ENCODE measurements at regions not wholly inside any gene's neighbourhood (a gene's known extent, or its start where the extent isn't known, plus 50 kb on each side); places are given as distances from the start of the nearest gene placed in this dataset.
A peak's percentile ranks its signal among the peaks of the same experiment; 100 is the strongest.

- TF ChIP-seq NR2F1 (CRISPR knock-in tag; IDR thresholded peaks at IDR 0.05) (peak; percentile 90 to 98), TCF7 (IDR thresholded peaks at IDR 0.05; ENCODE audit: low read depth) (peak; percentile 86), TARDBP (CRISPR knock-in tag; IDR thresholded peaks at IDR 0.05) (peak; percentile 89; the same call in 1 of the 2 replicates), KDM4B (CRISPR knock-in tag; IDR thresholded peaks at IDR 0.05) (peak; percentile 95), ZNF572 (CRISPR knock-in tag; IDR thresholded peaks at IDR 0.05) (no peak), KDM2A (CRISPR knock-in tag; IDR thresholded peaks at IDR 0.05; ENCODE audit: borderline replicate concordance, low read depth) (no peak; the same call in 1 of the 2 replicates), E2F1 (CRISPR knock-in tag; IDR thresholded peaks at IDR 0.05) (0 out of 2 replicates have a peak, but pooled peaks have one; percentile 30), PHF8 (CRISPR knock-in tag; IDR thresholded peaks at IDR 0.05) (peak; percentile 34; the same call in 1 of the 2 replicates), HOMEZ (CRISPR knock-in tag; IDR thresholded peaks at IDR 0.05; ENCODE audit: low read depth) (peak; percentile 86; the same call in 1 of the 2 replicates), NFAT5 (CRISPR knock-in tag; IDR thresholded peaks at IDR 0.05) (no peak), ATAD3A (CRISPR knock-in tag; IDR thresholded peaks at IDR 0.05) (peak; percentile 49; the same call in 1 of the 2 replicates), KAT8 (CRISPR knock-in tag; IDR thresholded peaks at IDR 0.05) (peak; percentile 67; the same call in 1 of the 2 replicates), RAD21 (CRISPR knock-in tag; IDR thresholded peaks at IDR 0.05) (no peak), TAF15 (IDR thresholded peaks at IDR 0.05; ENCODE audit: low read depth, low read length, poor library complexity, severe bottlenecking) (no peak), PITX1 (CRISPR knock-in tag; IDR thresholded peaks at IDR 0.05) (peak; percentile 95), ZNF790 (CRISPR knock-in tag; IDR thresholded peaks at IDR 0.05; ENCODE audit: borderline replicate concordance) (no peak), ZNF33B (CRISPR knock-in tag; IDR thresholded peaks at IDR 0.05) (peak; percentile 53; the same call in 1 of the 2 replicates), PBX3 (CRISPR knock-in tag; IDR thresholded peaks at IDR 0.05; ENCODE audit: borderline replicate concordance) (no peak), MEIS2 (CRISPR knock-in tag; IDR thresholded peaks at IDR 0.05) (peak; percentile 51; the same call in 1 of the 2 replicates), ZNF414 (CRISPR knock-in tag; IDR thresholded peaks at IDR 0.05) (peak; percentile 92; the same call in 1 of the 2 replicates)
These were observed 96.6 kb upstream of the NAA20 start (continued) for GRCh38 chr20:19920381-19921138.

Measured in HepG2 (cell line).